ENCODE measurements at regions not wholly inside any gene's neighbourhood (a gene's known extent, or its start where the extent isn't known, plus 50 kb on each side); places are given as distances from the start of the nearest gene placed in this dataset.

DNA sequence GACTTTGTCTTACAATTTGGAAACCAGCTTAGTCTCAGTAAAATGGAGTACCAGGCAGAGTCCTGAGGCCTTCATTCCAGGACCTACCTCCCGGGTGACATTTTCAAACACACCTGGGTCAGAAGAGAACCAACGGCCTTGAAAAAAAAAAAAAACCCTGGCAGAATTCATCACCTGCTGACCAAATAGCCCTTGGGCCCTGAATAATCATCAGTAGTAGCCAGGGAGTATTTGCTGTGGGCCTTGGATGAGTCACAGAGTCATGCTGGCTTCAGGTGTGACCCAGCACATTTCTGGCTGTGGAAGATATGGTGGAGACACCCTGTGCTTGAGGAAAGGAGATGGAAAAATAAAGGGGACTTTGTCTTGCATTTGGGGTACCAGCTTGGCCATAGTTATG is 92.2 kb downstream of the LPAR4 start:
- TF ChIP-seq, protein P1, sequence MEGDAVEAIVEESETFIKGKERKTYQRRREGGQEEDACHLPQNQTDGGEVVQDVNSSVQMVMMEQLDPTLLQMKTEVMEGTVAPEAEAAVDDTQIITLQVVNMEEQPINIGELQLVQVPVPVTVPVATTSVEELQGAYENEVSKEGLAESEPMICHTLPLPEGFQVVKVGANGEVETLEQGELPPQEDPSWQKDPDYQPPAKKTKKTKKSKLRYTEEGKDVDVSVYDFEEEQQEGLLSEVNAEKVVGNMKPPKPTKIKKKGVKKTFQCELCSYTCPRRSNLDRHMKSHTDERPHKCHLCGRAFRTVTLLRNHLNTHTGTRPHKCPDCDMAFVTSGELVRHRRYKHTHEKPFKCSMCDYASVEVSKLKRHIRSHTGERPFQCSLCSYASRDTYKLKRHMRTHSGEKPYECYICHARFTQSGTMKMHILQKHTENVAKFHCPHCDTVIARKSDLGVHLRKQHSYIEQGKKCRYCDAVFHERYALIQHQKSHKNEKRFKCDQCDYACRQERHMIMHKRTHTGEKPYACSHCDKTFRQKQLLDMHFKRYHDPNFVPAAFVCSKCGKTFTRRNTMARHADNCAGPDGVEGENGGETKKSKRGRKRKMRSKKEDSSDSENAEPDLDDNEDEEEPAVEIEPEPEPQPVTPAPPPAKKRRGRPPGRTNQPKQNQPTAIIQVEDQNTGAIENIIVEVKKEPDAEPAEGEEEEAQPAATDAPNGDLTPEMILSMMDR (IDR thresholded peaks at IDR 0.05) = no peak
- TF ChIP-seq POLR2A (IDR thresholded peaks at IDR 0.05) (no peak), EP300 (IDR thresholded peaks at IDR 0.05) (no peak)
